Heart left ventricle (tissue), 16 donors: ENCODE measurements at regions not wholly inside any gene's neighbourhood (a gene's known extent, or its start where the extent isn't known, plus 50 kb on each side); places are given as distances from the start of the nearest gene placed in this dataset.

ENCODE experiments used
- ATAC-seq, 4 donors: fragments of 200-7000 bp; cut with Tn5 transposase; one replicate each; pipeline ENCODE4 v1.9.1; 2020 to 2022; ENCODE audit warnings: moderate library complexity in 4 of 4, mild to moderate bottlenecking in 3 of 4, moderate number of reproducible peaks in 1 of 4
- DNase-seq, 5 donors: peaks; one replicate each; pipeline ENCODE4 v3.0.0-alpha.2; 2020
- H3K27ac ChIP-seq, 12 donors: fragments of 200-600 bp; sonication (generic) in 4 of 12; one replicate each; pipeline versions ENCODE4 v1.5.0 to v1.8.0; 2016 to 2022; ENCODE audit warnings: mild to moderate bottlenecking in 2 of 12
- H3K27me3 ChIP-seq, 9 donors: fragments of 200-600 bp; sonication (generic) in 2 of 9; one replicate each; pipeline versions ENCODE4 v1.5.1 to v1.8.0; 2016 to 2022; ENCODE audit warnings: mild to moderate bottlenecking in 3 of 9
- H3K36me3 ChIP-seq, 9 donors: fragments of 200-600 bp; sonication (generic) in 2 of 9; one replicate each; pipeline versions ENCODE4 v1.5.0 to v1.8.0; 2018 to 2022; ENCODE audit warnings: mild to moderate bottlenecking in 2 of 9
- H3K4me1 ChIP-seq, 12 donors: fragments of 200-600 bp; sonication (generic) in 4 of 12; one replicate each; pipeline versions ENCODE4 v1.5.0 to v1.8.0; 2016 to 2022; ENCODE audit warnings: mild to moderate bottlenecking in 3 of 12
- H3K4me3 ChIP-seq, 12 donors: fragments of 200-600 bp; sonication (generic) in 4 of 12; one replicate each; pipeline versions ENCODE4 v1.5.0 to v1.8.0; 2017 to 2022; ENCODE audit warnings: mild to moderate bottlenecking in 9 of 12, moderate library complexity in 4 of 12
- H3K9me3 ChIP-seq, 12 donors: fragments of 200-600 bp; sonication (generic) in 4 of 12; one replicate each; pipeline versions ENCODE4 v1.5.0 to v1.8.0; 2016 to 2022; ENCODE audit warnings: mild to moderate bottlenecking in 1 of 12
- POLR2A ChIP-seq, 2 donors: fragments of 450-650 bp; IDR thresholded peaks; one replicate each; pipeline ENCODE4 v1.6.1; 2017; ENCODE audit warnings: antibody characterized with exemption in 2 of 2, mild to moderate bottlenecking in 2 of 2, moderate library complexity in 2 of 2
- WGBS, 4 donors: extraction: QIAGEN DNeasy Blood & Tissue Kit in 2 of 4; methylation state at CpG; one replicate each; pipeline versions ENCODE4 v1.1.5 to v1.1.7; 2013 to 2018; 5-methylcytosine and 5-hydroxymethylcytosine counted together
- intact Hi-C, 10 donors: fragments of 100-400 bp; cut with DNase I; formaldehyde crosslinking; loops; one replicate each; pipeline versions ENCODE4 v1.11.1 to v1.14.2; 2022
- TF ChIP-seq, protein P1 (sequence below), 12 donors: fragments of 200-600 bp; sonication (generic) in 4 of 12; IDR thresholded peaks; one replicate each; pipeline versions ENCODE4 v1.5.0 to v1.8.0; 2018 to 2022; ENCODE audit warnings: antibody characterized with exemption in 12 of 12, mild to moderate bottlenecking in 5 of 12
- donor health status: ischemic (EF 13 %, LVEDD 7.1; RV severe dilation, severe dysfunction).
- donor health status: healthy with polysubstance abuse.
- donor health status: DM: no; HTN: yes; CAD: no.
- donor health status: DM: no; HTN: no; CAD: no.
- donor health status: ischemic (EF 25% LVEDD 6.9; RV normal size, moderate dysfunction).
- donor health status: ischemic (EF 25% LVEDD 5.7; RV mildly dilated, moderate dysfunction).
- donor health status: healthy.
- donor health status: DM: yes; HTN: yes; CAD: no.
- donor health status: ischemic (EF 35%, LVEDD 5.7; RV mildly dilated, moderate dysfunction).
- donor health status: nonischemic (EF 11% LVEDD 7.7; RV severe dilation, severe dysfunction).
- donor health status: DM: yes; HTN: yes; CAD: no.
- donor health status: PGD.
- donor health status: ischemic (EF 29% LVEDD 5.4; RV normal size, mild dysfunction).
- donor health status: nonischemic (EF 23%, LVEDD 6.1; RV moderate dilation, normal function).

DNA sequence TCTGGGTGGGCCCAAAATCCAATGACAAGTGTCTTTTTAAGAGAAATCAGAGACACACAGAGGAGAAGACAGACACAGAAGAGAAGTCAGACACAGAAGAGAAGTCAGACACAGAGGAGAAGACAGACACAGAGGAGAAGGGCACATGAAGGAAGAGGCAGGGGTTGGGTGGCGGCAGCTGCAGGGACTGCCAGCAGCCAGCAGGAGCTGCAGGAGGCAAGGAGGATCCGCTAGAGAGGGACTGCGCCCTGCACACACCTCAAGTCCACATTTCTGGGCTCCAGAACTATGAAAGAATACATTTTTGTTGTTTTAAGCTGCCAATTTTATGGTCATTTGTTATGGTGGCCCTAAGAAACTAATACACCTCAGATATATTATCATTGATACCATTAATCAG lies 140.6 kb downstream of the ZIC5 start:
- Histone ChIP-seq H3K27ac (no peak overlapping the region), H3K4me1 (no peaks in the 10 kb centered on the region), H3K27me3 (no peaks in the 10 kb centered on the region), H3K36me3 (no peaks in the 10 kb centered on the region), H3K4me3 (no peak overlapping the region), H3K9me3 (no peaks in the 10 kb centered on the region)
- WGBS, 4 donors, result 90 to 94% (median 93%) methylated on average over 3 of the region's 3 CpGs
- ATAC-seq, result no peak
- no peak for DNase-seq
- no peak for TF ChIP-seq POLR2A (IDR thresholded peaks at IDR 0.05)
- intact Hi-C loops, result no loop called here

GRCh38 chr13:99829593-99830239 lies 141.9 kb downstream of the ZIC5 start:
- ATAC-seq (no peak), DNase-seq (no peak)
- Histone ChIP-seq H3K36me3 (no peaks in the 10 kb centered on the region), H3K27ac (no peak overlapping the region), H3K27me3 (no peaks in the 10 kb centered on the region), H3K9me3 (no peaks in the 10 kb centered on the region), H3K4me3 (no peak overlapping the region), H3K4me1 (no peaks in the 10 kb centered on the region)
- TF ChIP-seq, protein P1, sequence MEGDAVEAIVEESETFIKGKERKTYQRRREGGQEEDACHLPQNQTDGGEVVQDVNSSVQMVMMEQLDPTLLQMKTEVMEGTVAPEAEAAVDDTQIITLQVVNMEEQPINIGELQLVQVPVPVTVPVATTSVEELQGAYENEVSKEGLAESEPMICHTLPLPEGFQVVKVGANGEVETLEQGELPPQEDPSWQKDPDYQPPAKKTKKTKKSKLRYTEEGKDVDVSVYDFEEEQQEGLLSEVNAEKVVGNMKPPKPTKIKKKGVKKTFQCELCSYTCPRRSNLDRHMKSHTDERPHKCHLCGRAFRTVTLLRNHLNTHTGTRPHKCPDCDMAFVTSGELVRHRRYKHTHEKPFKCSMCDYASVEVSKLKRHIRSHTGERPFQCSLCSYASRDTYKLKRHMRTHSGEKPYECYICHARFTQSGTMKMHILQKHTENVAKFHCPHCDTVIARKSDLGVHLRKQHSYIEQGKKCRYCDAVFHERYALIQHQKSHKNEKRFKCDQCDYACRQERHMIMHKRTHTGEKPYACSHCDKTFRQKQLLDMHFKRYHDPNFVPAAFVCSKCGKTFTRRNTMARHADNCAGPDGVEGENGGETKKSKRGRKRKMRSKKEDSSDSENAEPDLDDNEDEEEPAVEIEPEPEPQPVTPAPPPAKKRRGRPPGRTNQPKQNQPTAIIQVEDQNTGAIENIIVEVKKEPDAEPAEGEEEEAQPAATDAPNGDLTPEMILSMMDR (IDR thresholded peaks at IDR 0.05), result no peak
- TF ChIP-seq POLR2A (IDR thresholded peaks at IDR 0.05), result no peak
- intact Hi-C loops, result no loop called here
- 88 to 92% (median 91%) methylated on average over 12 of the region's 12 CpGs for WGBS, 4 donors

DNA sequence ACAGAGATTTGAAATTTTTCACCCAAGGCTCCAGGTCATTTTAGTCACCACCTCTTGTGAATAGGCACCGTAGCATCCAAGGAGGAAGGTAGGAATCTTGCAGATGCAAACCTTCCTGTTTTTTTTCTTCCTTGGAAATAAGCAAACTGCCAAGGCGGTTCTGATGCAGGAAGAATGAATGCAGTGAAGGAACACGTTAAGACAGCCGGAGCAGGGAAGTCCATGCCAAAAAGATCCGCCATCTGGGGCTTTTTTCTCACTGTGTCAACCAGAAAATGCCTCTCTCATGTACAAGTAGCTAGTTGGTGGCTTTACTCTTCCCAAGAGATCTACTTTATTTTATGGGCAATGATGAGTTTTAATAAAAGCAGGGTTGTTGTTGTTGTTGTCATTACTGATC lies 142.4 kb downstream of the ZIC5 start:
- Histone ChIP-seq H3K9me3 (peaks cover 0 to 3% (median 0%) of the 10 kb centered on the region in 12 donors), H3K27me3 (no peaks in the 10 kb centered on the region), H3K27ac (no peak overlapping the region), H3K36me3 (no peaks in the 10 kb centered on the region), H3K4me1 (no peaks in the 10 kb centered on the region), H3K4me3 (no peak overlapping the region)
- intact Hi-C loops, result no loop called here
- 81 to 90% (median 86%) methylated on average over 5 of the region's 5 CpGs for WGBS, 4 donors
- no peak for DNase-seq
- no peak for ATAC-seq
- TF ChIP-seq, protein P1 (IDR thresholded peaks at IDR 0.05), result no peak

DNA sequence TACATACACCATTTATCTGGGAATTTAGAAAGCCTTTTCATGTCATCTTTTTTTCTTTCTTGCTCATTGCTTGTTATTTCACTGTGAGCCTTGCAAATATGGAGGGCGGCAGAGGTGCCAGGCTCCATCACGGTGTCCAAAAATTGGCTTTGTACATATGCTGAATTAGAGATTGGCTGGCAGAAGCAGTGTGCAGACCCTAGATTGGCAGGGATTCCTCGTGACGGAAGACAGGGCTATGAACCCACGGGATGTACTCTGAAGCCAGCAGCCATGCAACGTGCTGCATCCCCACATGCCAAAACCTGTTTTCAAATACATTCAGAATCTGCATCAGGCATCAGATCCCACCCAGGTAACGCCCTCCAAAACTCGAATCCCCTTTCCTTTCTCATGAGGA lies 142.8 kb downstream of the ZIC5 start:
- 87 to 88% (median 87%) methylated on average over 8 of the region's 8 CpGs for WGBS, 4 donors

More for the DNA sequence above, 142.8 kb downstream of the ZIC5 start:
- no peak for ATAC-seq
- Histone ChIP-seq H3K9me3 (peaks cover 0 to 7% (median 0%) of the 10 kb centered on the region in 12 donors), H3K4me3 (no peak overlapping the region), H3K36me3 (no peaks in the 10 kb centered on the region), H3K4me1 (no peaks in the 10 kb centered on the region), H3K27ac (no peak overlapping the region), H3K27me3 (no peaks in the 10 kb centered on the region)
- no peak for DNase-seq
- TF ChIP-seq, protein P1 (IDR thresholded peaks at IDR 0.05), result no peak
- TF ChIP-seq POLR2A (IDR thresholded peaks at IDR 0.05), result no peak
- intact Hi-C loops, result no loop called here
